GM23338 (cell line): ENCODE measurements at regions not wholly inside any gene's neighbourhood (a gene's known extent, or its start where the extent isn't known, plus 50 kb on each side); places are given as distances from the start of the nearest gene placed in this dataset.

ENCODE experiments used
- ATAC-seq: fragments of 200-7000 bp; cut with Tn5 transposase; 3 replicates; pipeline ENCODE4 v1.9.1; 2020
- DNase-seq: peaks from one replicate; pipeline ENCODE4 v3.0.0-alpha.2; 2015; ENCODE audit warnings: low spot score
- H2AFZ ChIP-seq: fragments of 200-600 bp; sonication (generic); 2 replicates; pipeline ENCODE4 v1.8.0; 2016; ENCODE audit warnings: antibody characterized with exemption, mild to moderate bottlenecking, moderate library complexity
- H3F3A ChIP-seq: fragments of 200-600 bp; sonication (generic); replicated peaks from 2 replicates; pipeline ENCODE4 v1.8.0; 2017; ENCODE audit warnings: antibody characterized with exemption, mixed run types, low read depth
- H3K27ac ChIP-seq: fragments of 200-600 bp; sonication (generic); 2 replicates; pipeline ENCODE4 v1.6.1; 2016; ENCODE audit warnings: low read depth
- H3K27me3 ChIP-seq: fragments of 200-600 bp; sonication (generic); 2 replicates; pipeline ENCODE4 v1.8.0; 2016; ENCODE audit warnings: mild to moderate bottlenecking, mixed run types, moderate library complexity; ENCODE audit not compliant: insufficient read depth
- H3K36me3 ChIP-seq: fragments of 200-600 bp; sonication (generic); 2 replicates; pipeline ENCODE4 v1.8.0; 2016; ENCODE audit warnings: mild to moderate bottlenecking; ENCODE audit not compliant: insufficient read depth
- H3K4me1 ChIP-seq: fragments of 200-600 bp; sonication (generic); 2 replicates; pipeline ENCODE4 v1.8.0; 2016; ENCODE audit warnings: mild to moderate bottlenecking, moderate library complexity; ENCODE audit not compliant: insufficient read depth
- H3K4me2 ChIP-seq: fragments of 200-600 bp; sonication (generic); 2 replicates; pipeline ENCODE4 v1.7.1; 2017; ENCODE audit warnings: mixed run types
- H3K4me3 ChIP-seq: fragments of 200-600 bp; sonication (generic); 2 replicates; pipeline ENCODE4 v1.6.1; 2016; ENCODE audit warnings: mixed run types
- H3K79me2 ChIP-seq: fragments of 200-600 bp; sonication (generic); replicated peaks from 2 replicates; pipeline ENCODE4 v1.8.0; 2017; ENCODE audit warnings: mild to moderate bottlenecking; ENCODE audit not compliant: insufficient read depth
- H3K9me2 ChIP-seq: fragments of 200-600 bp; sonication (generic); 2 replicates; pipeline ENCODE4 v1.8.0; 2017; ENCODE audit not compliant: insufficient read depth
- H4K20me1 ChIP-seq: fragments of 200-600 bp; sonication (generic); replicated peaks from 2 replicates; pipeline ENCODE4 v1.8.0; 2017; ENCODE audit warnings: mild to moderate bottlenecking; ENCODE audit not compliant: insufficient read depth
- H3K27ac Mint-ChIP-seq: 2 replicates; pipeline ENCODE4 v1.8.0; 2020; ENCODE audit warnings: inconsistent platforms, mild to moderate bottlenecking, moderate library complexity, mixed read lengths
- H3K27me3 Mint-ChIP-seq: 3 replicates; pipeline ENCODE4 v1.8.0; 2022; ENCODE audit warnings: low read depth, mild to moderate bottlenecking, moderate library complexity, mixed read lengths, inconsistent platforms; ENCODE audit not compliant: insufficient read depth, poor library complexity
- H3K36me3 Mint-ChIP-seq: 3 replicates; pipeline ENCODE4 v1.8.0; 2021; ENCODE audit warnings: low read depth, mild to moderate bottlenecking, inconsistent platforms, moderate library complexity, mixed read lengths
- H3K4me1 Mint-ChIP-seq: 3 replicates; pipeline ENCODE4 v1.8.0; 2020; ENCODE audit warnings: mild to moderate bottlenecking, inconsistent platforms, mixed read lengths
- H3K4me3 Mint-ChIP-seq: 3 replicates; pipeline ENCODE4 v1.8.0; 2021; ENCODE audit warnings: moderate library complexity, mild to moderate bottlenecking, inconsistent platforms, mixed read lengths
- H3K9me3 Mint-ChIP-seq: 3 replicates; pipeline ENCODE4 v1.8.0; 2020; ENCODE audit warnings: moderate library complexity, mild to moderate bottlenecking, inconsistent platforms, mixed read lengths
- CREB1 ChIP-seq: fragments of 250-450 bp; sonication (Bioruptor Pico); IDR thresholded peaks from 2 replicates; pipeline ENCODE4 v1.5.0; 2020; ENCODE audit warnings: low read depth, mild to moderate bottlenecking, moderate library complexity
- EZH2 ChIP-seq: fragments of 200-600 bp; sonication (generic); IDR thresholded peaks from one replicate; pipeline ENCODE4 v1.8.0; 2017; ENCODE audit warnings: antibody characterized with exemption, mild to moderate bottlenecking, low read depth; ENCODE audit not compliant: unreplicated experiment
- TF ChIP-seq, protein P1 (sequence below): IDR thresholded peaks from one replicate; pipeline ENCODE4 v1.6.1; 2018; ENCODE audit warnings: antibody characterized with exemption; ENCODE audit not compliant: unreplicated experiment
- TF ChIP-seq, protein P2 (sequence below): IDR thresholded peaks from 2 replicates; pipeline ENCODE4 v1.6.1; 2016; ENCODE audit warnings: antibody characterized with exemption
- TF ChIP-seq, protein P3 (sequence below), 2 experiments: fragments of 200-600 bp in 1 of 2; sonication (generic) in 1 of 2; conservative IDR thresholded peaks; 2 replicates each; pipeline versions ENCODE4 v1.5.1 to v1.6.1; 2016 to 2017; ENCODE audit warnings: antibody characterized with exemption in 2 of 2, low read depth in 2 of 2, mild to moderate bottlenecking in 2 of 2, moderate library complexity in 1 of 2
- TF ChIP-seq, protein P4 (sequence below): fragments of 250-450 bp; sonication (Bioruptor Pico); IDR thresholded peaks from 2 replicates; pipeline ENCODE4 v1.5.0; 2020; ENCODE audit warnings: mild to moderate bottlenecking, moderate library complexity

DNA sequence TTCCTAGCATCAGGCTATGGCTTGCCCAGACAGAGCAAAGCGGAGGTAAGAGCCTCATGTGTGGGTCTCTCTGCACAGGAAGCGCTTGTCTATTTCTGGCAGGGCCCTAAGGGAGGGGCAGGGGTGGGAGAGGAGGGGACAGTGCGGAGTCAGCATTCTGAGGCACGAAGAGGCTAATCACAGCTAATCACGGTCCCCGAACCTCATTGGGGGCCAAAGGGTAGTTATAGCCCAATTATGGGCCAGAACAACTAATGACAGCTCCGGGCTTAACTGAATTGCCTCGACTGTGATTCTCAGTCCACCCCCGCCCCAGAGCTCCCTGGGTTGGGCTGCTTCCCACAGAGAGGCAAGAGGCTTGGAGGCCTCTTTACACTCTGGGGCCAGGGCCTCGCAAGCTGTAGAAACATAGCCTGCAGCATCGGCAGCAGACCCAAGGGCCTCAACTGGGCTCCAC is 72.7 kb upstream of the PRDM11 start:
- H3K4me3 ChIP-seq, result no peak overlapping the region
- no peak for TF ChIP-seq EZH2
- TF ChIP-seq, protein P1, sequence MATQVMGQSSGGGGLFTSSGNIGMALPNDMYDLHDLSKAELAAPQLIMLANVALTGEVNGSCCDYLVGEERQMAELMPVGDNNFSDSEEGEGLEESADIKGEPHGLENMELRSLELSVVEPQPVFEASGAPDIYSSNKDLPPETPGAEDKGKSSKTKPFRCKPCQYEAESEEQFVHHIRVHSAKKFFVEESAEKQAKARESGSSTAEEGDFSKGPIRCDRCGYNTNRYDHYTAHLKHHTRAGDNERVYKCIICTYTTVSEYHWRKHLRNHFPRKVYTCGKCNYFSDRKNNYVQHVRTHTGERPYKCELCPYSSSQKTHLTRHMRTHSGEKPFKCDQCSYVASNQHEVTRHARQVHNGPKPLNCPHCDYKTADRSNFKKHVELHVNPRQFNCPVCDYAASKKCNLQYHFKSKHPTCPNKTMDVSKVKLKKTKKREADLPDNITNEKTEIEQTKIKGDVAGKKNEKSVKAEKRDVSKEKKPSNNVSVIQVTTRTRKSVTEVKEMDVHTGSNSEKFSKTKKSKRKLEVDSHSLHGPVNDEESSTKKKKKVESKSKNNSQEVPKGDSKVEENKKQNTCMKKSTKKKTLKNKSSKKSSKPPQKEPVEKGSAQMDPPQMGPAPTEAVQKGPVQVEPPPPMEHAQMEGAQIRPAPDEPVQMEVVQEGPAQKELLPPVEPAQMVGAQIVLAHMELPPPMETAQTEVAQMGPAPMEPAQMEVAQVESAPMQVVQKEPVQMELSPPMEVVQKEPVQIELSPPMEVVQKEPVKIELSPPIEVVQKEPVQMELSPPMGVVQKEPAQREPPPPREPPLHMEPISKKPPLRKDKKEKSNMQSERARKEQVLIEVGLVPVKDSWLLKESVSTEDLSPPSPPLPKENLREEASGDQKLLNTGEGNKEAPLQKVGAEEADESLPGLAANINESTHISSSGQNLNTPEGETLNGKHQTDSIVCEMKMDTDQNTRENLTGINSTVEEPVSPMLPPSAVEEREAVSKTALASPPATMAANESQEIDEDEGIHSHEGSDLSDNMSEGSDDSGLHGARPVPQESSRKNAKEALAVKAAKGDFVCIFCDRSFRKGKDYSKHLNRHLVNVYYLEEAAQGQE, result no peak
- TF ChIP-seq, protein P2, sequence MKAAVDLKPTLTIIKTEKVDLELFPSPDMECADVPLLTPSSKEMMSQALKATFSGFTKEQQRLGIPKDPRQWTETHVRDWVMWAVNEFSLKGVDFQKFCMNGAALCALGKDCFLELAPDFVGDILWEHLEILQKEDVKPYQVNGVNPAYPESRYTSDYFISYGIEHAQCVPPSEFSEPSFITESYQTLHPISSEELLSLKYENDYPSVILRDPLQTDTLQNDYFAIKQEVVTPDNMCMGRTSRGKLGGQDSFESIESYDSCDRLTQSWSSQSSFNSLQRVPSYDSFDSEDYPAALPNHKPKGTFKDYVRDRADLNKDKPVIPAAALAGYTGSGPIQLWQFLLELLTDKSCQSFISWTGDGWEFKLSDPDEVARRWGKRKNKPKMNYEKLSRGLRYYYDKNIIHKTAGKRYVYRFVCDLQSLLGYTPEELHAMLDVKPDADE, result no peak
- TF ChIP-seq, protein P3, sequence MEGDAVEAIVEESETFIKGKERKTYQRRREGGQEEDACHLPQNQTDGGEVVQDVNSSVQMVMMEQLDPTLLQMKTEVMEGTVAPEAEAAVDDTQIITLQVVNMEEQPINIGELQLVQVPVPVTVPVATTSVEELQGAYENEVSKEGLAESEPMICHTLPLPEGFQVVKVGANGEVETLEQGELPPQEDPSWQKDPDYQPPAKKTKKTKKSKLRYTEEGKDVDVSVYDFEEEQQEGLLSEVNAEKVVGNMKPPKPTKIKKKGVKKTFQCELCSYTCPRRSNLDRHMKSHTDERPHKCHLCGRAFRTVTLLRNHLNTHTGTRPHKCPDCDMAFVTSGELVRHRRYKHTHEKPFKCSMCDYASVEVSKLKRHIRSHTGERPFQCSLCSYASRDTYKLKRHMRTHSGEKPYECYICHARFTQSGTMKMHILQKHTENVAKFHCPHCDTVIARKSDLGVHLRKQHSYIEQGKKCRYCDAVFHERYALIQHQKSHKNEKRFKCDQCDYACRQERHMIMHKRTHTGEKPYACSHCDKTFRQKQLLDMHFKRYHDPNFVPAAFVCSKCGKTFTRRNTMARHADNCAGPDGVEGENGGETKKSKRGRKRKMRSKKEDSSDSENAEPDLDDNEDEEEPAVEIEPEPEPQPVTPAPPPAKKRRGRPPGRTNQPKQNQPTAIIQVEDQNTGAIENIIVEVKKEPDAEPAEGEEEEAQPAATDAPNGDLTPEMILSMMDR (conservative IDR thresholded peaks at IDR 0.05; ENCODE audit: low read depth in 2 of 2), result no peak
- H3K4me1 Mint-ChIP-seq, result no peaks in the 10 kb centered on the region; the same call in 2 of the 3 replicates
- H3K79me2 ChIP-seq, result no peaks in the 10 kb centered on the region
- H3K9me3 Mint-ChIP-seq, result no peaks in the 10 kb centered on the region
- H3K4me2 ChIP-seq, result no peak overlapping the region
- H3K27ac ChIP-seq, result no peak overlapping the region
- H3F3A ChIP-seq, result no peaks in the 10 kb centered on the region
- DNase-seq (no peak), ATAC-seq (peak; percentile 41)
- H2AFZ ChIP-seq, result no peak overlapping the region
- H3K36me3 Mint-ChIP-seq, result no peaks in the 10 kb centered on the region
- H3K27ac Mint-ChIP-seq, result no peak overlapping the region
- H4K20me1 ChIP-seq, result no peaks in the 10 kb centered on the region
- H3K4me1 ChIP-seq, result no peaks in the 10 kb centered on the region
- H3K27me3 Mint-ChIP-seq, result peaks cover 9% of the 10 kb centered on the region
- H3K4me3 Mint-ChIP-seq, result no peak overlapping the region
- H3K36me3 ChIP-seq, result no peaks in the 10 kb centered on the region
- no peaks in the 10 kb centered on the region for H3K27me3 ChIP-seq
- no peaks in the 10 kb centered on the region for H3K9me2 ChIP-seq

DNA sequence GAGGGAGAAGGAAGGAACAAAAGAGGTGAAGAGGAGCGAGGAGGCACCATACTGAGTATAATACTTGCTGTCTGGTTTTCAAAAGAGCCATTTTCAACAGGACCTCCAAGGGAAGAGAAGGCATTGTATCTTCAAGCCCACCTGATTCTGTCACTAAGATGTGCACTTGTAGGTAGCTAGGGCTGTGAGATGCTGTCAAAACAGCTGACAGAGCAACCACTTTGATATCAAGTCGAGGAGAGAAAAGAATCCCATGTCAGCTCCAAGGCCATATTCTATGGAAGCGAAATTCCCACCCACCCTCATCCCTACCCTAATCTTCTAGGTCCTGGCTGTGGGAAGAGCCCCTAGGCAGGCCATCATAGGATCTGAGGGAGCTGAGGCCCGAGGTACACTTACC is 70.9 kb upstream of the PRDM11 start:
- Mint-ChIP-seq H3K27me3 (peaks cover 9% of the 10 kb centered on the region), H3K9me3 (no peaks in the 10 kb centered on the region), H3K36me3 (no peaks in the 10 kb centered on the region), H3K4me1 (peaks cover 8% of the 10 kb centered on the region), H3K4me3 (no peak overlapping the region), H3K27ac (no peak overlapping the region)
- Histone ChIP-seq H3F3A (no peaks in the 10 kb centered on the region), H3K4me1 (no peaks in the 10 kb centered on the region; the same call in 1 of the 2 replicates), H3K9me2 (no peaks in the 10 kb centered on the region), H3K27ac (no peak overlapping the region), H4K20me1 (no peaks in the 10 kb centered on the region), H3K27me3 (no peaks in the 10 kb centered on the region), H2AFZ (no peak overlapping the region), H3K79me2 (no peaks in the 10 kb centered on the region), H3K4me3 (no peak overlapping the region), H3K4me2 (no peak overlapping the region), H3K36me3 (no peaks in the 10 kb centered on the region)
- DNase-seq (no peak), ATAC-seq (no peak)
- TF ChIP-seq, protein P3 (conservative IDR thresholded peaks at IDR 0.05; ENCODE audit: low read depth in 2 of 2), result no peak
- TF ChIP-seq, protein P4, sequence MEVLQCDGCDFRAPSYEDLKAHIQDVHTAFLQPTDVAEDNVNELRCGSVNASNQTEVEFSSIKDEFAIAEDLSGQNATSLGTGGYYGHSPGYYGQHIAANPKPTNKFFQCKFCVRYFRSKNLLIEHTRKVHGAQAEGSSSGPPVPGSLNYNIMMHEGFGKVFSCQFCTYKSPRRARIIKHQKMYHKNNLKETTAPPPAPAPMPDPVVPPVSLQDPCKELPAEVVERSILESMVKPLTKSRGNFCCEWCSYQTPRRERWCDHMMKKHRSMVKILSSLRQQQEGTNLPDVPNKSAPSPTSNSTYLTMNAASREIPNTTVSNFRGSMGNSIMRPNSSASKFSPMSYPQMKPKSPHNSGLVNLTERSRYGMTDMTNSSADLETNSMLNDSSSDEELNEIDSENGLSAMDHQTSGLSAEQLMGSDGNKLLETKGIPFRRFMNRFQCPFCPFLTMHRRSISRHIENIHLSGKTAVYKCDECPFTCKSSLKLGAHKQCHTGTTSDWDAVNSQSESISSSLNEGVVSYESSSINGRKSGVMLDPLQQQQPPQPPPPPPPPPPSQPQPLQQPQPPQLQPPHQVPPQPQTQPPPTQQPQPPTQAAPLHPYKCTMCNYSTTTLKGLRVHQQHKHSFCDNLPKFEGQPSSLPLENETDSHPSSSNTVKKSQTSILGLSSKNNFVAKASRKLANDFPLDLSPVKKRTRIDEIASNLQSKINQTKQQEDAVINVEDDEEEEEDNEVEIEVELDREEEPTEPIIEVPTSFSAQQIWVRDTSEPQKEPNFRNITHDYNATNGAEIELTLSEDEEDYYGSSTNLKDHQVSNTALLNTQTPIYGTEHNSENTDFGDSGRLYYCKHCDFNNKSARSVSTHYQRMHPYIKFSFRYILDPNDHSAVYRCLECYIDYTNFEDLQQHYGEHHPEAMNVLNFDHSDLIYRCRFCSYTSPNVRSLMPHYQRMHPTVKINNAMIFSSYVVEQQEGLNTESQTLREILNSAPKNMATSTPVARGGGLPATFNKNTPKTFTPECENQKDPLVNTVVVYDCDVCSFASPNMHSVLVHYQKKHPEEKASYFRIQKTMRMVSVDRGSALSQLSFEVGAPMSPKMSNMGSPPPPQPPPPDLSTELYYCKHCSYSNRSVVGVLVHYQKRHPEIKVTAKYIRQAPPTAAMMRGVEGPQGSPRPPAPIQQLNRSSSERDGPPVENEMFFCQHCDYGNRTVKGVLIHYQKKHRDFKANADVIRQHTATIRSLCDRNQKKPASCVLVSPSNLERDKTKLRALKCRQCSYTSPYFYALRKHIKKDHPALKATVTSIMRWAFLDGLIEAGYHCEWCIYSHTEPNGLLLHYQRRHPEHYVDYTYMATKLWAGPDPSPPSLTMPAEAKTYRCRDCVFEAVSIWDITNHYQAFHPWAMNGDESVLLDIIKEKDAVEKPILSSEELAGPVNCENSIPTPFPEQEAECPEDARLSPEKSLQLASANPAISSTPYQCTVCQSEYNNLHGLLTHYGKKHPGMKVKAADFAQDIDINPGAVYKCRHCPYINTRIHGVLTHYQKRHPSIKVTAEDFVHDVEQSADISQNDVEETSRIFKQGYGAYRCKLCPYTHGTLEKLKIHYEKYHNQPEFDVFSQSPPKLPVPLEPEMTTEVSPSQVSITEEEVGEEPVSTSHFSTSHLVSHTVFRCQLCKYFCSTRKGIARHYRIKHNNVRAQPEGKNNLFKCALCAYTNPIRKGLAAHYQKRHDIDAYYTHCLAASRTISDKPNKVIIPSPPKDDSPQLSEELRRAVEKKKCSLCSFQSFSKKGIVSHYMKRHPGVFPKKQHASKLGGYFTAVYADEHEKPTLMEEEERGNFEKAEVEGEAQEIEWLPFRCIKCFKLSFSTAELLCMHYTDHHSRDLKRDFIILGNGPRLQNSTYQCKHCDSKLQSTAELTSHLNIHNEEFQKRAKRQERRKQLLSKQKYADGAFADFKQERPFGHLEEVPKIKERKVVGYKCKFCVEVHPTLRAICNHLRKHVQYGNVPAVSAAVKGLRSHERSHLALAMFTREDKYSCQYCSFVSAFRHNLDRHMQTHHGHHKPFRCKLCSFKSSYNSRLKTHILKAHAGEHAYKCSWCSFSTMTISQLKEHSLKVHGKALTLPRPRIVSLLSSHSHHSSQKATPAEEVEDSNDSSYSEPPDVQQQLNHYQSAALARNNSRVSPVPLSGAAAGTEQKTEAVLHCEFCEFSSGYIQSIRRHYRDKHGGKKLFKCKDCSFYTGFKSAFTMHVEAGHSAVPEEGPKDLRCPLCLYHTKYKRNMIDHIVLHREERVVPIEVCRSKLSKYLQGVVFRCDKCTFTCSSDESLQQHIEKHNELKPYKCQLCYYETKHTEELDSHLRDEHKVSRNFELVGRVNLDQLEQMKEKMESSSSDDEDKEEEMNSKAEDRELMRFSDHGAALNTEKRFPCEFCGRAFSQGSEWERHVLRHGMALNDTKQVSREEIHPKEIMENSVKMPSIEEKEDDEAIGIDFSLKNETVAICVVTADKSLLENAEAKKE (CRISPR knock-in tag), result no peak
- TF ChIP-seq CREB1 (CRISPR knock-in tag), result no peak
